Dendritic cell treated with granulocyte-macrophage colony-stimulating factor and Interleukin-4, amounts not matched to agents 40 ng/mL and 50 ng/mL, for 4 days (primary cell): ENCODE measurements at regions not wholly inside any gene's neighbourhood (a gene's known extent, or its start where the extent isn't known, plus 50 kb on each side); places are given as distances from the start of the nearest gene placed in this dataset.

Experiments used
- H3K27ac Mint-ChIP-seq: one replicate; pipeline ENCODE4 v1.8.0; 2022; ENCODE audit warnings: mild to moderate bottlenecking, mixed read lengths
- H3K27me3 Mint-ChIP-seq: one replicate; pipeline ENCODE4 v1.8.0; 2022; ENCODE audit warnings: mild to moderate bottlenecking, mixed read lengths
- H3K36me3 Mint-ChIP-seq: one replicate; pipeline ENCODE4 v1.8.0; 2022; ENCODE audit warnings: low read depth, mixed read lengths
- H3K4me1 Mint-ChIP-seq: one replicate; pipeline ENCODE4 v1.8.0; 2022; ENCODE audit warnings: low read depth, mixed read lengths
- H3K4me3 Mint-ChIP-seq: one replicate; pipeline ENCODE4 v1.8.0; 2022; ENCODE audit warnings: mild to moderate bottlenecking, moderate library complexity, mixed read lengths
- H3K9me3 Mint-ChIP-seq: one replicate; pipeline ENCODE4 v1.8.0; 2022; ENCODE audit warnings: mixed read lengths
- intact Hi-C: fragments of 100-400 bp; cut with micrococcal nuclease; formaldehyde crosslinking; loops from one replicate; pipeline ENCODE4 v1.15.0; 2022

- intact Hi-C loops = no loop called here
- no peaks in the 10 kb centered on the region for H3K36me3 Mint-ChIP-seq
- H3K27ac Mint-ChIP-seq = no peak overlapping the region
- no peaks in the 10 kb centered on the region for H3K4me1 Mint-ChIP-seq
- no peaks in the 10 kb centered on the region for H3K9me3 Mint-ChIP-seq
- H3K27me3 Mint-ChIP-seq = no peaks in the 10 kb centered on the region
- H3K4me3 Mint-ChIP-seq = no peak overlapping the region
These were observed 1624.2 kb downstream of the SUCLG1 start for GRCh38 chr2:82834893-82835292.

- H3K27ac Mint-ChIP-seq = no peak overlapping the region
- no peaks in the 10 kb centered on the region for H3K4me1 Mint-ChIP-seq
- intact Hi-C loops = no loop called here
- H3K36me3 Mint-ChIP-seq = no peaks in the 10 kb centered on the region
- no peak overlapping the region for H3K4me3 Mint-ChIP-seq
- H3K9me3 Mint-ChIP-seq = no peaks in the 10 kb centered on the region
- H3K27me3 Mint-ChIP-seq = no peaks in the 10 kb centered on the region
These were observed 1631.7 kb downstream of the SUCLG1 start for GRCh38 chr2:82827426-82827825.

GRCh38 chr2:82826437-82826836 is 1632.6 kb downstream of the SUCLG1 start:
- no peak overlapping the region for H3K27ac Mint-ChIP-seq
- no peaks in the 10 kb centered on the region for H3K36me3 Mint-ChIP-seq
- H3K27me3 Mint-ChIP-seq = no peaks in the 10 kb centered on the region
- intact Hi-C loops = no loop called here
- no peak overlapping the region for H3K4me3 Mint-ChIP-seq
- H3K4me1 Mint-ChIP-seq = no peaks in the 10 kb centered on the region
- H3K9me3 Mint-ChIP-seq = no peaks in the 10 kb centered on the region

GRCh38 chr2:82825410-82826090 is 1633.5 kb downstream of the SUCLG1 start:
- no peaks in the 10 kb centered on the region for H3K9me3 Mint-ChIP-seq
- no peak overlapping the region for H3K4me3 Mint-ChIP-seq
- no peak overlapping the region for H3K27ac Mint-ChIP-seq
- no peaks in the 10 kb centered on the region for H3K4me1 Mint-ChIP-seq
- H3K27me3 Mint-ChIP-seq = no peaks in the 10 kb centered on the region
- intact Hi-C loops = no loop called here
- no peaks in the 10 kb centered on the region for H3K36me3 Mint-ChIP-seq

GRCh38 chr2:82823892-82824291 is 1635.2 kb downstream of the SUCLG1 start:
- intact Hi-C loops = no loop called here
- H3K27ac Mint-ChIP-seq = no peak overlapping the region
- no peaks in the 10 kb centered on the region for H3K27me3 Mint-ChIP-seq
- H3K4me3 Mint-ChIP-seq = no peak overlapping the region
- H3K4me1 Mint-ChIP-seq = no peaks in the 10 kb centered on the region
- no peaks in the 10 kb centered on the region for H3K36me3 Mint-ChIP-seq
- no peaks in the 10 kb centered on the region for H3K9me3 Mint-ChIP-seq

- intact Hi-C loops = no loop called here
- H3K9me3 Mint-ChIP-seq = no peaks in the 10 kb centered on the region
- no peaks in the 10 kb centered on the region for H3K27me3 Mint-ChIP-seq
- no peak overlapping the region for H3K27ac Mint-ChIP-seq
- H3K36me3 Mint-ChIP-seq = no peaks in the 10 kb centered on the region
- no peak overlapping the region for H3K4me3 Mint-ChIP-seq
- no peaks in the 10 kb centered on the region for H3K4me1 Mint-ChIP-seq
These were observed 1639.1 kb downstream of the SUCLG1 start for GRCh38 chr2:82819951-82820350.

GRCh38 chr2:82814146-82814545 is 1644.9 kb downstream of the SUCLG1 start:
- H3K36me3 Mint-ChIP-seq = no peaks in the 10 kb centered on the region
- H3K27me3 Mint-ChIP-seq = no peaks in the 10 kb centered on the region
- H3K9me3 Mint-ChIP-seq = no peaks in the 10 kb centered on the region
- no peak overlapping the region for H3K27ac Mint-ChIP-seq
- intact Hi-C loops = no loop called here
- H3K4me3 Mint-ChIP-seq = no peak overlapping the region
- no peaks in the 10 kb centered on the region for H3K4me1 Mint-ChIP-seq

GRCh38 chr2:82811946-82812345 is 1647.1 kb downstream of the SUCLG1 start:
- no peaks in the 10 kb centered on the region for H3K27me3 Mint-ChIP-seq
- intact Hi-C loops = no loop called here
- H3K27ac Mint-ChIP-seq = no peak overlapping the region
- H3K4me1 Mint-ChIP-seq = no peaks in the 10 kb centered on the region
- H3K4me3 Mint-ChIP-seq = no peak overlapping the region
- no peaks in the 10 kb centered on the region for H3K36me3 Mint-ChIP-seq
- H3K9me3 Mint-ChIP-seq = no peaks in the 10 kb centered on the region

GRCh38 chr2:82803307-82803706 is 1655.8 kb downstream of the SUCLG1 start:
- no peak overlapping the region for H3K4me3 Mint-ChIP-seq
- no peaks in the 10 kb centered on the region for H3K4me1 Mint-ChIP-seq
- no peak overlapping the region for H3K27ac Mint-ChIP-seq
- H3K36me3 Mint-ChIP-seq = no peaks in the 10 kb centered on the region
- H3K9me3 Mint-ChIP-seq = peaks cover 57% of the 10 kb centered on the region
- intact Hi-C loops = no loop called here
- no peaks in the 10 kb centered on the region for H3K27me3 Mint-ChIP-seq

GRCh38 chr2:82797469-82797868 is 1661.6 kb downstream of the SUCLG1 start:
- no peaks in the 10 kb centered on the region for H3K36me3 Mint-ChIP-seq
- no peak overlapping the region for H3K4me3 Mint-ChIP-seq
- peaks cover 18% of the 10 kb centered on the region for H3K9me3 Mint-ChIP-seq
- H3K27me3 Mint-ChIP-seq = no peaks in the 10 kb centered on the region
- H3K4me1 Mint-ChIP-seq = no peaks in the 10 kb centered on the region
- intact Hi-C loops = no loop called here
- no peak overlapping the region for H3K27ac Mint-ChIP-seq

- H3K9me3 Mint-ChIP-seq = peaks cover 9% of the 10 kb centered on the region
- H3K36me3 Mint-ChIP-seq = no peaks in the 10 kb centered on the region
- no peak overlapping the region for H3K27ac Mint-ChIP-seq
- no peaks in the 10 kb centered on the region for H3K4me1 Mint-ChIP-seq
- intact Hi-C loops = no loop called here
- no peaks in the 10 kb centered on the region for H3K27me3 Mint-ChIP-seq
- no peak overlapping the region for H3K4me3 Mint-ChIP-seq
These were observed 1662.9 kb downstream of the SUCLG1 start for GRCh38 chr2:82796132-82796531.

- H3K27ac Mint-ChIP-seq = no peak overlapping the region
- intact Hi-C loops = no loop called here
- H3K4me3 Mint-ChIP-seq = no peak overlapping the region
- H3K4me1 Mint-ChIP-seq = no peaks in the 10 kb centered on the region
- H3K27me3 Mint-ChIP-seq = no peaks in the 10 kb centered on the region
- peaks cover 9% of the 10 kb centered on the region for H3K9me3 Mint-ChIP-seq
- H3K36me3 Mint-ChIP-seq = no peaks in the 10 kb centered on the region
These were observed 1663.6 kb downstream of the SUCLG1 start for GRCh38 chr2:82795446-82795845.

- no peak overlapping the region for H3K27ac Mint-ChIP-seq
- peaks cover 5% of the 10 kb centered on the region for H3K9me3 Mint-ChIP-seq
- H3K4me3 Mint-ChIP-seq = no peak overlapping the region
- intact Hi-C loops = no loop called here
- H3K36me3 Mint-ChIP-seq = no peaks in the 10 kb centered on the region
- no peaks in the 10 kb centered on the region for H3K27me3 Mint-ChIP-seq
- H3K4me1 Mint-ChIP-seq = no peaks in the 10 kb centered on the region
These were observed 1665.2 kb downstream of the SUCLG1 start for GRCh38 chr2:82793711-82794435.

GRCh38 chr2:82792316-82792715 is 1666.8 kb downstream of the SUCLG1 start:
- H3K4me3 Mint-ChIP-seq = no peak overlapping the region
- H3K9me3 Mint-ChIP-seq = no peaks in the 10 kb centered on the region
- no peak overlapping the region for H3K27ac Mint-ChIP-seq
- intact Hi-C loops = no loop called here
- H3K27me3 Mint-ChIP-seq = no peaks in the 10 kb centered on the region
- no peaks in the 10 kb centered on the region for H3K4me1 Mint-ChIP-seq
- no peaks in the 10 kb centered on the region for H3K36me3 Mint-ChIP-seq
